ENCODE measurements at regions not wholly inside any gene's neighbourhood (a gene's known extent, or its start where the extent isn't known, plus 50 kb on each side); places are given as distances from the start of the nearest gene placed in this dataset.
"Not testable (repeated sequence)": the region's sequence is repeated elsewhere in the genome, so short reads cannot be mapped to it uniquely, and the experiment has no call there.

GRCh38 chr6:11380549-11380948 lies 148.1 kb upstream of the NEDD9 start:
- no peak for DNase-seq

- DNase-seq, result no peak
These were observed 147.3 kb upstream of the NEDD9 start for GRCh38 chr6:11379805-11380204.

GRCh38 chr6:11378639-11379038 lies 146.2 kb upstream of the NEDD9 start:
- DNase-seq, result no peak

- no peak for DNase-seq
These were observed 141.9 kb upstream of the NEDD9 start for GRCh38 chr6:11374036-11375010.

DNA sequence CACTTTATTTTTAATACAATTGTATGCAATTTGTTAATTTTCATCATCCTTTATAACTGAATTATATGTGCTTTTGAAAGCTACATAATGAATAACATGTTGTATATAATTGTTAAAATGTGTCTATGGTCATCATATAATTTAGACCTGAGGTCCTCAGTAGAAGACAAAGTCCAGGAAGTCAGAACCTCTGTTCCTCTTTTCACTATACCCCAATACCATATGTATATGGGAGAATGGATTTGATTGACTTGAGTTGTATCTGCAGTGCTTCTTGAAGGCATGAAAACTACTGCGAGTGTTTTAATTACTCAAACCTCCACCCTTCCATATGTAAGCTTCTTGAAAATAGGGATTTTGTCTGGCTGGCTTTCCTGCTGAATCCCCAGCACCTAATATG lies 140.7 kb upstream of the NEDD9 start:
- no peak for DNase-seq

- DNase-seq, result not testable (repeated sequence)
These were observed 139.8 kb upstream of the NEDD9 start for GRCh38 chr6:11372186-11372790.

- no peak for DNase-seq
These were observed 137.9 kb upstream of the NEDD9 start for GRCh38 chr6:11370191-11371018.

- no peak for DNase-seq
These were observed 136.3 kb upstream of the NEDD9 start for GRCh38 chr6:11368760-11369159.

DNA sequence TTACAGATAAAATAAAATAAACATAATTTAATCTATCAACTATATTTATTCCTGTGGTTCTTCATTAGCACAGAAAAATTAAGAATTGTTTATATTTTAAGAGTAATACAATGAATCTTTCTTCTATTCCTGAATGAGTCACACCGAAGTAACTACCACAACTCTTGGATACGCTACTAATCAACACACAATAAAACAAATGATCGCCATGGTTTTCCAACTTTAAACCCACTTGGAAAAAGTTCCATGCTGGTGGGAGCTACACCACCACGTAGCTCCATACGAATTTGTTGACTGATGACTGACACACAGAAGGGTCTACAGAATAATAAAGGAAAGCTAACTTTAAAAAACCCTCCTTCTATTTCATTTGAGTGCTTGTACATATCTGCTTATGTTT lies 135.8 kb upstream of the NEDD9 start:
- DNase-seq, result no peak

GRCh38 chr6:11367638-11368199 lies 135.3 kb upstream of the NEDD9 start:
- DNase-seq, result peak; percentile 32

DNA sequence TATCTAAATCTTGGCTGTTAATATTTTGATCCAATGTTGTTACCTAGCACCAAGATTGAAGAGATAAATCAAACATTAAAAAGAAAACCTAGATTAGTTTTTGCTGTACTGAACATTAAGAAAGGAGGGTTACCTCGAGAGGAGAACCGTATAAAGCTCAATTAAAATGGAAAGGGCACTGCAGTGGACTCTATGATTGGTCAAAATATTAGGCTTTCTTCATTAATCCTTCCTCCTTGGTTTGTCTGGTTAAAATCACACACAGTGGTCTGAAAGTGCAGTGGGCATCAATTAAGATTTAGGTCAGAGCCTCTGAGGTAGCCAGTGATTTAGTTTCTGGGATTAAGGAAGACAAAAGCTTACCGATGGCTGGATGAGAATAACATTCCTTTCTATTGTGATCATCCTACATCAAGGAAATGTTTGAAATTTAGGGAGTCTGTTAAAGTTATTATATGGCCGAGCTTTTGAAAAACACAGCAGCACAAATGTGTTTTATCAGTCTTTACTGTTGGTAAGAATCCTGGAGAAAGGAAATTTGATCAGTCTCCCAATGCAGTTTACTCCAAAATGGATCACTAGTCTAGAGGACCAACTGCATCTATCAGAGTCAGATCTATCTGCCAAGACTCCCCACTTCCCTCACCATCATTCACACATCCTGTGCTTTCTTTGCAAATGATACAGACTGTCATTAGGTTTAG lies 134.6 kb upstream of the NEDD9 start:
- DNase-seq, result peak; percentile 72

DNA sequence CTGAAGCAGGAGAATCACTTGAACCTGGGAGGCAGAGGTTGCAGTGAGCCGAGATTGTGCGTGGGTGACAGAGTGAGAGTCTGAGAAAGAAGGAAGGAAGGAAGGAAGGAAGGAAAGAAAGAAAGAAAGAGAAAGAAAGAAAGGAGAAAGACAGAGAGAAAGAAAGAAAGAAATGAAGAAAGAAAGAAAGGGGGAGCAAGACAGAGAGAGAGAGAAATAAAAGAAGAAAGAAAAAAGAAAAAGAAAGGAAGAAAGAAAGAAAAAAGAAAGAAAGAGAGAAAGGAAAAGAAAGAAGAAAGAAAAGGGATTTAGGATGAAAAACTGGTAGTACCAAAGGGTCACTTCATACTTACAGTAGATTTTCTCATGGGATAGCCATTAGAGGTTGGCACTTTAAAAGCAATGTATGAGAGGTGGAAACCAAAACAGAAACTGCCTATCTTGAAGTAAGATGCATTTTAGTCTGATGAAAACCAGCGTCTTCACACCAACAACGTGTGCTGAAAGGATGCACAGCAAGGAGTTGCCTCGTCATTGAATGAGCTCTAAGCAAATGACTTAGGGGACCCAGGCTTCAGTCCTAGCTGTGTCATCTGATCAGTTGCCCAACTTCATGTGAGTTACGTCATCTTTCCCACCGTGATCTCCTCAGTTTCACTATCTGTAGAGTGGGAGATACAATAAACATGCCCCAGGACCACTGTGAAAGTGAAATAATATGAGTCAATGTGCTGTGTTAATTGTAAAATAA lies 133.9 kb upstream of the NEDD9 start:
- no peak for DNase-seq

DNA sequence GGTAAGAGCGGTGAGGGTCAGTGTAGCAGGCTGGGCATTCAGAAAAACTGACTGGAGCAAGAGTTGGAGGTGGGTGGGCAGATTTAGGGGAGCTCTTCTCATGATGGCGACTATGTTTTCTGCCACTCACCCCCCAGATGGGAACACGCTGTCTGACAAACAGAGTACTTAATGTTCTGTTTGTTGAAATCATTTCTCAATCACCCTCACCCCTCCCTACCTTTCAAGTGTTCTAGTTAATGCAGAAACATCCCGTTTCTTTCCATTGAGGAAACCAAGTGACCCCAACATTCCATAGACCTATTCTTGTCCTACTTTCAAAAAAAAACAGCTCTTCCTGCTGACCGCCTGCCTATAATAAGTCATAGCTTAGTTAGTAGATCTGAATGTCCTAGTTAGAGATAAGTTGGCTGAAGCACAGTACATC lies 132.5 kb upstream of the NEDD9 start:
- DNase-seq, result no peak

DNA sequence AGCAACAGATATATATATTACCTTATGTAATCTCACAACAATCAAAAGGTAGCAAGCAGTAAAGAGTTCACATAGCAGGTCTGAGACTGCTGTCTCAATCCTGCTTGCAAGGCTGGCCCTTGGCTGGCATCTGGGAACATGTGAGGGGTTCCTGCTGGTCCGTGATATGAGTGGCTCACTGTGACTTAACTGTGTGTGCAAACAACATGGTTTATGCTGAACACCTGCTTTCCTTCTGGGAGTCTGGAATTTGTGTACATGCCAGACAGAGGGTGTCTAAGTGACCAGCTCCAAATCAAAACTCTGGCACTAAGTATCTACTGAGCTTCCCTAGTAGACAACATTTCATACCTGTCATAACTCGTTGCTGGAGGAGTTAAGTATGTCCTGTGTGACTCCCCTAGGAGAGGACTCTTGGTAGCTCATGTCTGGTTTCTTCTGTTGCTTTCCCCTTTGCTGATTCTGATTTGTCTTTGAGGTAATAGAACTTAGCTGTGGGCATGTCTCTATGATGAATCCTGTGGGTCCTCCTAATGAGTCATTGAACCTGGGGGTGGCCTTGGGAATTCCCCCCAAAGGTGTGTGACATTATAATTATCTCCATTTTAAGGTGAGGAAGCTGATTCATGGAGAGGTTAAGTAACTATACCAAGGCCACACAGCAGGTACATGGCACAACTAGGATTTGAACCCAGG lies 131.6 kb upstream of the NEDD9 start:
- DNase-seq, result no peak

GRCh38 chr6:11362564-11362963 lies 130.1 kb upstream of the NEDD9 start:
- no peak for DNase-seq

DNA sequence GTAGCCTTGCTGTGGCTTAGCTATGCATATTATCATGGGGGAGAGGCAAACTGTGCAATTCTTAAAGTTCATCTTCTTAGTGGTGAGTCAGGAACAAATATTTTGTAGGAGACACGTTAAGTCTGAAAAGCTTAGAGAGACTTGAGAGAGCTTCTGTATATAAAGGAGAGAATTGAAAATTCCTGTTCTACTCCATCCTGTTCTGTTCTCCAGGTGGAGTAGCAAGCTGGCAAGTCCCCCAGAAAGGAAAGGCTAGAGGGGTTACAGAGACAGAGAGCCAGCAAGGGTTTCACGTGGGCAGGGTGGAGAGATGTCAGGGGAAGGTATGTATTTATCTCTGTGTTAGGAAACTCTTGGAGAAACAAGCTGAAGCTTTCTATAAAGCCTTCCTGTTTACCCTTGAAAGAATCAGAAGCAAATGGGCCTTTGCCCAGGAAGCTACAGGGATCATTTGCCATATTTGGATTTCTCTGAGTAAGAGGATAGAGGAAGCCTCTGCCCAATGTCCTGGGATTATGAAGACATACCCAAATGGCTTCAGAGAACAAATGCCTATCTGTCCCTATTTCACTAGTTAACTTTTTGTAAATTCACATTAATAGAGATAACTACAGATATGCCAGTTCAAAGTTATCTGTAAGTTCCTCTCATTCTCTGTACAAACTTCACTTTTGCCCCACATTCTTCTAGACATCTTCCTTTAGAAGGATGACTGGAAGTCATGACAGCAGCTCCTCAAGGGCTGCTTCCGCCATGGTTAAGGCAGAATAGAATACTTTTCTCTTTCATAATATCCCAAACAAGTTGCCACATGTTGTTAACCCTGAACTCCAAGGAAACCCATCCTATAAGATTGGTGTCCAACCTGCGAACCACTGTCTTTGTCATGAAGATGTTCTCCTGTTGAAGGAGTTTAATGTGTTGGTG lies 126.7 kb upstream of the NEDD9 start:
- DNase-seq, result no peak

DNA sequence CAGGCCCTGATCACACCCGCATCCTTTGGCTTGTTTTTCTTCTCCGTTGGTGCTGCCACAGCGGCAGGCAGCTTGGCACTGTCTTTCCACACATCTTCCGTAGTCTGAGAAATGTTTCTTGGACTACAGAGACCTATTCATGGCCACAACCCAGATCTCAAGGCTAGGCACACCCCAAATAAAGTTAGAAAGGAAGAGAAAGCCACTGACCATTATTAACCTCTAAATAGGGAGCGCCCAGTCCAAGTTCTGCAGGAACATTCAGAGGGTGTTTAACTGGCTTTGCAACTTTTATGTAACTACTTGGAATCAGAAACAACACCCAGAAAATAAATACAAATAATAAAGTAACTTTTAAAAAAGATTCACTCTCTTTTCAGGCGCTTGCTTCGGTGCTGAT lies 124.8 kb upstream of the NEDD9 start:
- DNase-seq, result no peak

DNA sequence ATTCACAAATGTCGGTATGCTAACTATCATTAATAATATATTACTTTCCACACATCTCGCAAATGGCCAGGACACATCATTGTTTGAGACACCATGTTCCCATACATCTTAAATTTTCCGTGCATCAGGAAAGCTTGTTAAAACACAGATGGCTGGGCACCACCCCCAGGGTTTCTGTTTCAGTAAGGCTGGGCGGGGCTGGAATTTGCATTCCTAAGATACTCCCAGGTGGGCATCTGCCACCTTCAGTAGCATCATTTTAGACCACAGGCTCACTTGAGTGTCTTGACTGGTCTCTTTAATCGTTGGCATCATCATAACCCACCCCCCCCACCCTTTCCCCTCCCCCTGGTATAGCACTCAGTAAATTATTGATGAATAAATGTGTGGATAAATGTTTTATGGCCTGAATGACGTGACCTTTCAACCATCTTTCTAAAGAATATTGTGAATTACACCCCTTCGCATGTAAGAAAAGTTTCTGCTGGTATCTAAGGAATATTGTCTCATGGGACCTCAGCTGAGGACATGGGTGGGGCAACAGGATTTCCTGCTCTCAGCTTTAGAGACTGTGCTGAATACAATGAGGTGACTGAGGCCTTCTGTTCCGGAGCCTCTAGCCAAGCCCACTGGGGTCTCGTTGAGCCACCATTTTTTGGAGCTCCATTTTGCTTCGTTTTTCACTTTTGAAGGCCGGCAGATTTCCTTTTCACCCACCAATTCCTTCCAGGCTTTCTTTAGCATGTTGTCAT lies 124.1 kb upstream of the NEDD9 start:
- DNase-seq, result no peak

GRCh38 chr6:11353921-11354389 lies 121.5 kb upstream of the NEDD9 start:
- DNase-seq, result peak; percentile 77
